ENCODE measurements at regions not wholly inside any gene's neighbourhood (a gene's known extent, or its start where the extent isn't known, plus 50 kb on each side); places are given as distances from the start of the nearest gene placed in this dataset.

DNA sequence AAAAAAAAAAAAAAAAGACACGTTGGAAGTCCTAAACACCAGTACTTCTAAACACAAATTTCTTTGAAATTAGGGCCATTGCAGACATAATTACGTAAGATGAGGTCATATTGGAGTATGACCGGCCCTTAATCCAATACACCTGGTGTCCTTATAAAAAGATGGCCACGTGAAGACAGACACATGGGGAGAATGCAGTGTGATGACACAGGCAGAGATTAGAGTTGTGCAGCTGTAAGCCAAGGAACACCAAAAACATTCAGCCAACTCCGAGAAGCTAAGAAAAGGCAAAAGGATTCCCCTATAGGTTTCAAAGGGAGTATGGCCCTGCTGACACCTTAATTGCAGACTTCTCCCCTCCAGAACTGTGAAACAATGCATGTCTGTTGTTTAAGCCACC is 379.0 kb upstream of the PDZRN3 start:
- TF ChIP-seq, protein P1, sequence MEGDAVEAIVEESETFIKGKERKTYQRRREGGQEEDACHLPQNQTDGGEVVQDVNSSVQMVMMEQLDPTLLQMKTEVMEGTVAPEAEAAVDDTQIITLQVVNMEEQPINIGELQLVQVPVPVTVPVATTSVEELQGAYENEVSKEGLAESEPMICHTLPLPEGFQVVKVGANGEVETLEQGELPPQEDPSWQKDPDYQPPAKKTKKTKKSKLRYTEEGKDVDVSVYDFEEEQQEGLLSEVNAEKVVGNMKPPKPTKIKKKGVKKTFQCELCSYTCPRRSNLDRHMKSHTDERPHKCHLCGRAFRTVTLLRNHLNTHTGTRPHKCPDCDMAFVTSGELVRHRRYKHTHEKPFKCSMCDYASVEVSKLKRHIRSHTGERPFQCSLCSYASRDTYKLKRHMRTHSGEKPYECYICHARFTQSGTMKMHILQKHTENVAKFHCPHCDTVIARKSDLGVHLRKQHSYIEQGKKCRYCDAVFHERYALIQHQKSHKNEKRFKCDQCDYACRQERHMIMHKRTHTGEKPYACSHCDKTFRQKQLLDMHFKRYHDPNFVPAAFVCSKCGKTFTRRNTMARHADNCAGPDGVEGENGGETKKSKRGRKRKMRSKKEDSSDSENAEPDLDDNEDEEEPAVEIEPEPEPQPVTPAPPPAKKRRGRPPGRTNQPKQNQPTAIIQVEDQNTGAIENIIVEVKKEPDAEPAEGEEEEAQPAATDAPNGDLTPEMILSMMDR (IDR thresholded peaks at IDR 0.05; ENCODE audit: low read depth, low read length, poor library complexity, severe bottlenecking) = no peak
- TF ChIP-seq EZH2phosphoT487 (IDR thresholded peaks at IDR 0.05; ENCODE audit: borderline replicate concordance, low read length) = no peak
